ENCODE measurements at regions not wholly inside any gene's neighbourhood (a gene's known extent, or its start where the extent isn't known, plus 50 kb on each side); places are given as distances from the start of the nearest gene placed in this dataset.
"Not testable (repeated sequence)": the region's sequence is repeated elsewhere in the genome, so short reads cannot be mapped to it uniquely, and the experiment has no call there.

DNA sequence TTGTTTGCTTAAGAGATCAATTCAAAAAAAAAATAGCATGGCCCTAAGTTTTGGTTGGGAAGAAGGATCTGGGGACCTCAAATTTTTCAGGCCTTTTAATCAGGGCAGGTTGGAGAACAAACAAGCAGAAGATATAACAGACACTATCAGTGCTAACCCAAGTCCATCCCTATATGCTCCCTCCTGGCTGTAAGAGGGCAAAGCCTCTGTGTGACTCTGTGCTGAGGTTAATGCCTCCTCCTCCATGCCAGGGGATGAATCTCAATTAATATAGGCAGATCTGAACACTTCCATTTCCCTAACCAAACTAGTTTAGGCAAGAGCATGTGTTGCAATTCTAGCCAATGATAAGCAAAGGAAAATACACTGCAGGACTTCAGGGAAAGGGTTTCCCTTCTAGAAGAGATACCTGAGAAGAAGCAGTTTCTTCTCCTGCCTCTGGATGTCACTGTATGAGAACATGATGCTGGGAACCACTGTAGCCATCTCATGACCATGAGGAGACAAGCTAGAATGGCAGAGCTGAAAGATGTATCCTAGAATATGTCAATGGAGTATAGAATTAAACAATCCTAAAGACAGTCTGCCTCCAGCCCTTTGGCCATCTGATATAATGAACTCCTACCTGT is 76.0 kb downstream of the CHD9NB start:
- no peak for DNase-seq (ENCODE audit: low read depth in 3 of 3, low spot score in 2 of 3)

DNA sequence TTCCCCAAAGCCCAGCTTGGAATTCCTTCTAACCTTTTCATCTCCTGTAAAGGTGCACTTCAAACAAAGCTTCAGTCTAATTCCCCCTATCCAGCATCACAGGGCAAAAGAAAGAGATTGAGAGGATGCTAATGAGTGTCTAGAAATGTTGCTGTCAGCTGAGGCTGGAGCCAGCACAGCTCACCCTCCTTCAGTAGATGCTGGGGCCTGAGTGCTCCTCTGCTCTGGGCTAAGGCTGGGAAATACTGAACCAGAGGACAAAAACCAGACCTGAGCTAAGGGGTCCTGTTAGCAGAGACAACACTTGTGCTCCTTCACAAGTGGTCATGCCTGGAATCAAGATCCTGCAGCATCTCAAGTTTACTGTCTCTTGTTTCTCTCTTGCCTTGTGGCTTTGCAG is 85.0 kb downstream of the CHD9NB start:
- no peak for DNase-seq (ENCODE audit: low read depth in 3 of 3, low spot score in 2 of 3)

DNA sequence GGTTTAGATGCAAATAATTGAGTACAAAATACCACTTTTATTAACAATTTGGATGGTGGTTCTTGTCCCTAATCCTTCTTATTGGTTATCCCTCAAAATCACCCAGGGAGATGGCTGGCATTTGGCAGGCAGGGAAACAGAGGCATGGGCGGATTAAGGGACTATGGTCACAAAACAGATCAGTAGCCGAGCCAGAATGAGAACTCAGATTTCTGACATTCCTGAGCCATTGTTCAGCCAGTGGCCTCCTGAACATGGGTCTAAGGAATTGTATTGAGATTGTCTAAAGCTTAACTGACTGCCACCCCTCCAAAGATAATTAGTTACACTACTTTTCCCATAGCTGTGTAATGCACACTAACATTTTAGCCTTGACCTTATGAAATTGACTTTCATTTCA is 88.4 kb downstream of the CHD9NB start:
- no peak for DNase-seq (ENCODE audit: low read depth in 3 of 3, low spot score in 2 of 3)

DNA sequence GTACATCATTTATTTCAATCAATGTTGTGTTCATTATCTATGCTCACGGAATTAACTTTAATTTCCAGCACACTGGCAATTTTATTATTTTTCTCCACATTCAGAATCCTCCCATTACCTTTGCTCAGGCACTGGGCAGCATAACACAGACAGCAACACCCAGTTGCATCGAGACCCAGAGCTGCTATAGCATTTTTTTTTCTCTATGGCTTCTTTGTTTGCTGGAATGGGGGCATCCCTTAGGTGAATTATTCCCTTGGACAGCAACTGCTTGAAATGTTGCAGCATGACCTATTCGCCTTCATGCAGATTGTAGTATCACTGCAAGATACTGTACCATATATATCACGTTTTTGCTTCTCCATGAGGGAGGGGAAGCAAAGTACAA is 88.8 kb downstream of the CHD9NB start:
- DNase-seq (ENCODE audit: low read depth in 3 of 3, low spot score in 2 of 3) = no peak

DNA sequence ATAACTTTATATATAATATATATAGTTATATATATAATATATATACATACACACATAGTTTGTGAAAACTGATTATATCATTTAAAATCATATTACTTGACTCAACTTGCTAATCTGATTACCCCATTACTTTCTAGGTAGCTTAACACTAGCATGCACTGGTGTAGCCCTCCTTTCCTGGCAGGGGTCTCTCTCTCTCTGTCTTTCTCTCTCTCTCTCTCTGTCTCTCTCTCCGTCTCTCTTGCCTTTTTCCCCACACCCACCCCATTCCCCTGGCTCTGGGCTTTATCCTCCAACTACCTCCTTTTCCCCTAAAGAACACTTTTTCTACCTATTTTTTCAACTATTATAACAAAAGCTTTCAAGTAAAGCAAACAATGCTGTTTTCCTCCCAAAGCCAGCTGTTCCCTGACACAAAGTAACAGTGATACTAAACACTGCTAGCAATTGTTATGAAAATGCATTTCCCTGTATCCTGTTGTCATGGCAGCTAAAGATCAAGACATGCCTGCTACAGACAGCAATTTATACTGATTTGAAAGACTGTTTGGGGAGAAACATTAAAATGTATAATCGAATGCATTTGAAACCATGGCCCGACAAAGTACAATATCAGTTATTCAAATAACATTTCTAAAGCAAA is 89.4 kb downstream of the CHD9NB start:
- no peak for DNase-seq (ENCODE audit: low read depth in 3 of 3, low spot score in 2 of 3)

DNA sequence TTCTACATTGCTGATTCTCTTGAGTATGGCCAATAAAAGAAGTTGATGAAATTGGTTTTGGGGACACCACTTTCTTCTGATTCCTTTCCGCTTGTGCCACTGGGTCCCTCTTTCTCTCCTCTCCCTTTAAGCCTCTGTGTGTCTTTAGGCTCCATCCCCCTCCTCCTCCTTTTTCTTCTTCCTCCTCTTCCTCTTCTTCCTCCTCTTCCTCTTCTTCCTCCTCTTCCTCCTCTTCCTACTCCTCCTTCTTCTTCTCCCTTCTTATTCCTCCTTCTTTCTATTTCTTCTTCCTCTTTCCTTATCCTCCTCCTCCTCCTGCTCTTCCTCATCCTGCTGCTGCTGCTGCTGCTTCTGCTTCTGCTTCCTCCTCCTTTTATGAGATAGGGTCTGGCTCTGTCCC is 93.7 kb downstream of the CHD9NB start:
- DNase-seq (ENCODE audit: low read depth in 3 of 3, low spot score in 2 of 3) = no peak

DNA sequence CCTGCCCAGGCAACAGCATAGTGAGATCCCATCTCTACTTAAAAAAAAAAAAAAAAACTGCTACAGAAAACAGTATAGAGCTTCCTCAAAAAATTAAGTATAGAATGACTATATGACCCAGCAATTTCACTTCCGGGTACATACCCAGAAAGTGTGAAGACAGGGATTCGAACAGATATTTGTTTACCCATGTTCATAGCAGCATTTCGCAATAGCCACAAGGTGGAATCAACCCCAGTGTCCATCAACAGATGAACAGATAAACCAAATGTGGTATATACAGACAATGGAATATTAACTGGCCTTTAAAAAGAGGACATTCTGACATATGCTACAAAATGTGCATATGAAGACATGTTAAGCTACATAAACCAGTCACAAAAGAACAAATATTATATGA is 95.5 kb downstream of the CHD9NB start:
- no peak for DNase-seq (ENCODE audit: low read depth in 3 of 3, low spot score in 2 of 3)

DNA sequence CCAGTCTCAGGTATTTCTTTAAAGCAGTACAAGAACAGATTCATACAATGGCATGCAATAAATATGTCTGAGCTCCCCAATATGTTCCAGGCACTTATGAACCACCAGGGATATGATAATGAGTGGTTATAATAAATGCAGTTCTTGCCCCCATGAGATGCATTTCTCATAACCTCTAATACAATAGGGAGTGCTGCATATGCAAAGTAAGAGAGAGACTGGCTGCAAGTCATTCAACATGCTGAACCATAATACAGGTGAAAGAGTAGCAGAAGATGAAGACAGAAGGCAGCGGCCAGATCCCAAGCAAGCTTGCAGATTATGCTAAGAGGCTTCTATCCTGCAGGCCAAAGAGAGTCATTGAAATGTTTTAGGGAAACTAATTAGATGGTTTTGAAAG is 96.7 kb downstream of the CHD9NB start:
- DNase-seq (ENCODE audit: low read depth in 3 of 3, low spot score in 2 of 3) = no peak

DNA sequence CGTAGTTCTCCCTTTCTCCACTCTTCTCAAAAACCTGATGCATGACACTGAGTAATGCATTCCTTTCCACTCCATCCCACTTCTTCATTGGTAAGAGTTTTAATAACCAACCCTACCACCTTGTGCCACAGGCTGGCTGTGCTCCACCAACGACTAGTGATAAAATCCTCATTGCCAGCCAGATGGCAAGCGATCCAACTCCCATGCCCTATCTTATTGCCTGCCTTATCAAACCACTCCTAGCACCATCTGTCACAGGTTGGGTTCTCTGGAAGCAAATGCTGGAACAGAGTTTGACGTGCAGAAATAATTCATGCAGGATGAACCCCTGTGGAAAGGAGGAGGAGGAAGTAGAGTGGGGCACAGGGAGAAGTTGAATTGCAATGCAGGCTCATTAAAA is 99.5 kb downstream of the CHD9NB start:
- no peak for DNase-seq (ENCODE audit: low read depth in 3 of 3, low spot score in 2 of 3)

DNA sequence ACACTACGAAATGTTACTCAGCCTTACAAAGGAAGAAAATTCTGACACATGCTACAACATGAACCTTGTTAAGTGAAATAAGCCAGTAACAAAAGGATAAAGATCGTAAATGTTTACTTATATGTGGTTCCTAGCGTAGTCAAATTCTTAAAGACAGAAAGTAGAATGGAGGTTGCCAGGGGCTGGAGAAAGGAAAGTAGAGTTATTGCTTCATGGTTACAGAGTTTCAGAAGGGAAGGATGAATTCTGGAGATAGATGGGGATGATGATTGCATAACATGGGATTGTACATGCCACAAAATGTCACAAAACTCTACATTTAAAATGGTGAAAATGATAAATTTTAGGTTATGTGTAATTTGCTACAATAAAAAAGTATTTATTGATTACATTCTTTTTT is 103.8 kb downstream of the CHD9NB start:
- no peak for DNase-seq (ENCODE audit: low read depth in 3 of 3, low spot score in 2 of 3)

DNA sequence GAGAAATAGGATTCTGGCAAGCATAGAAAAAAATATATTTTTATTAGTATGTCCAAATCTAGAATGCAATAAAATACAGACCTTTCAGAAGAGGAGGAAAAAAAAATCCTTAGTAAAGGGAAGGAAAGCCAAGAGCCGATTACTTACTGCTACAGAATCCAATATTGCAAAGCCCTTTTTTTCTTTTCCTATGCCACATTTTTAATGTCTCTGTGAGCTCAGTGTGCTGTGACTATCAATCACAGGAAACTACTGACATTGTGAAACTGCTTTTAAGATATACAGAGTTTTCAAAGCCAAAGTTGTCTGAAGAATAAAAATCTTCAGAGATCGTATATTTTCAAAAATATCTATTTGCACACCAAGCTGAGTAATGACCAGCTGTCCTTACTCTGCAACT is 120.4 kb downstream of the CHD9NB start:
- no peak for DNase-seq (ENCODE audit: low read depth in 3 of 3, low spot score in 2 of 3)

DNA sequence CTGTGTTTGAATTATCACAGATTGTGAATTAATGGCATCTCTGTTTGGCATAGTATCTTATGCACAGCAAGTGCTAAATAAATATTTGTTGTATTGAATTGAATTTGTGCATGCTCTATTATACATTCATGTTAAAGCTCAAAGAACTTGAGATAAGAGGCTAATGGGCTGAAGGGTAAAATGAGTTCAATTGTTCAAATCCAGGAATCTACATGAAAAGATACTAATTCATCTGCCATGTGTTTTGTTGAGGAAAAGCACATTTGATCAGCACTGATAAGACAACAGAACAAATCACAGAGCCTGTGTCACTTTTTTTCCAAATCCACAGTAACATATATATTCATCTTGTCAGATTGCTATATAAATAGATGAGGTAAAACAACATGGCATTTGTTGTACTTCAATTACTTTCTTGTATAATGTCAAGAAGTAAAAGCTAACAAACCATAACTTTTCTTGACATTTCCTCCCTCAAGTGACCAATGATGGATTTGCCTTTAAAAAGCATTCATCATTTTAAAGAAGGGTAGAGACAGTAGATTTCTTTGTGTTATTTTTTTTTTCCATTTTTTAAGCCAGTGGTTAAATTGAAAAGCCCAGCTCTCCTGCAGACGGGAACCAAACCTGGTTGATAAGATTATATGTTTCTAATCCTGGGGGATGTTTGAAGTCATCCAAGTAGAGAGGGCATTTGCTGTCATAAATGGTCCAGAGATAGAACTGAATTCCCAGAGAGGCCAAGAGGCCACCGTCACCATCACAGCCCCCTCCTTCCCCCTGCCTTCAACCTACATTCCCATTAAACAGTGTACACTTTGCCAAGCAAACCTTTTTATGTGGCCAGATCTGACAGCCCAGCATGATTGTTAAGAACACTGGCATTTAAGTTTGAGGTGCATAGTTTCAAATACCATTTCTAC is 123.0 kb downstream of the CHD9NB start:
- DNase-seq (ENCODE audit: low read depth in 3 of 3, low spot score in 2 of 3) = no peak

DNA sequence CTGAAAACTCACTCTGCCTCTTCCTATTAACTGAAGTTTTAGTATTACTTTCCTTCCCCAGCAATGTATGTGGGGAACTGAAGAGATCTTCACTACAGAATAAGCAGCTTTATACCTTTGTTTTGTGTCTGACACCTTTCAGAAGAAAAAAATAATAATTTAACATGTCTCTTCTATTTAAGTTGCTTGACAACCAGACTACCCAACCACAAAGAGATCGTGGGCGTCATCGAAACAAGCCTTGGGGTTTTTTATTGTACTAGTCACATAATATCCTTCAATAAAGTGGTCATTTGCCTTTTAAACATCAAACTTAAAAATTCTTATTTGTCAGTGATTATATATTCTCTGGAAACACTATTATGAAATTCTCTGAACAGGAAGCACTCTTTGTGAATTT is 123.7 kb downstream of the CHD9NB start:
- DNase-seq (ENCODE audit: low read depth in 3 of 3, low spot score in 2 of 3) = no peak

DNA sequence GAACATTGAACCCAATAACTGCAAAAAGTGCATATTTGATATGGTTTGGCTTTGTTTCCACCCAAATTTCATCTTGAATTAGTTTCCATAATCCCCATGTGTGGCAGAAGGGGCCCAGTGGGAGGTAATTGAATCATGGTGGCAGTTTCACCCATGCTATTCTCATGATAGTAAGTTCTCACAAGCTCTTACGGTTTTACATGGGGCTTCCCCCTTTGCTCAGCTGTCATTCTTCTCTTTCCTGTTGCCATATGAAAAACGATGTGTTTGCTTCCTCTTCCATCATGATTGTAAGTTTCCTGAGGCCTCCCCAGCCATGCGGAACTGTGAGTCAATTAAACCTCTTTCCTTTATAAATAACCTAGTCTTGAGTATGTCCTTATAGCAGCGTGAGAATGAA is 127.6 kb downstream of the CHD9NB start:
- DNase-seq (ENCODE audit: low read depth in 3 of 3, low spot score in 2 of 3) = no peak

DNA sequence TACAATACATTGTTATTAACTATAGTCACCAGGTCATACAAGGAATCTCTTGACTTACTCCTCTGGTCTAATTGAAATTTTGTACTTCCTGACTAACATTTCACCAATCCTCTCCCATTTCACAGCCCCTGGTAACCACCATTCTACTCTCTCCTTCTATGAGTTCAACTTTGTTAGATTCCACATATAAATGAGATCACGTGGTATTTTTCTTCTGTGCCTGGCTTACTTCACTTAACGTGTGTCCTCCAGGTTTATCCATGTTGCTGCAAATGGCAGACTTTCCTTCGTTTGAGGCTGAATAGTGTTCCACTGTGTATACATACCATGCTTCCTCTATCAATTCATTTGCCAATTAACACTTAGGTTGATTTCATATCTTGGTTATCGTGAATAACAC is 128.5 kb downstream of the CHD9NB start:
- no peak for DNase-seq (ENCODE audit: low read depth in 3 of 3, low spot score in 2 of 3)

DNA sequence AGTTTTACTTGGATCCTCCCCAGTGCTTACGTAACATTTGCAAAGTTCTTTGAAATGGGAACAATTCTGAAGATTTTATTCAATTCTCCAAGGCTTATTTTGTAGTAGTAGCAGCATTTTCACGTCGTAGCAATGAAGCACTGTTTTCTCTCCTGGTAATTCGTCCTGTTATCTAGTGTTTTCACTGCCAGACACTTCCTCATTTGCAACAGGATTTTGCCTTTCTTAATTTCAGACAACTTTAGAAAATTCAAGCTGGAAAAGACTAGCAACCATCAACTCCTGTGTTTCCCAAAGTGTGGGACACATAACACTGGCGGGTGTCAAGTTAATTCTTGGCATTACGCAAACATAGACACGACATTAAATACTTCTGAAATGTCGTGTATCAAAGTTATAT is 131.6 kb downstream of the CHD9NB start:
- no peak for DNase-seq (ENCODE audit: low read depth in 3 of 3, low spot score in 2 of 3)

DNA sequence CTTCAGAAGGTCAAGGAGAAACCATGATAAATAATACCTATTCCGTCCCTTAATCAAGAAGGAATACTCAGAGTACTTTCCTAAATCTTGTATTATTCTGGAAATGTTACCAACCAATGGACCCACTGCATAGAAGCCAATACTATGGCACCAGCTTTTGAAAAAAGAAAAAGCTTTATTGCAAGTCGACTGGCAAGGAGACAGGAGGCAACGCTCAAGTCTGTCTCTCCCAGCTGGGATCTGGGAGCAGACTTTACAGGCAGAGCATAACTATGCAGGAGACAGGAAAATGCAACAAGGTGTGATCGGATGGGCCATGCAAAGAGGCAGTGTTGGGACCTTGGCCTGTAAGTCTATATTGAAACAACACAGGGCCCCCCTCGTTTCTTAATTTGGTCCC is 132.4 kb downstream of the CHD9NB start:
- DNase-seq (ENCODE audit: low read depth in 3 of 3, low spot score in 2 of 3) = no peak

DNA sequence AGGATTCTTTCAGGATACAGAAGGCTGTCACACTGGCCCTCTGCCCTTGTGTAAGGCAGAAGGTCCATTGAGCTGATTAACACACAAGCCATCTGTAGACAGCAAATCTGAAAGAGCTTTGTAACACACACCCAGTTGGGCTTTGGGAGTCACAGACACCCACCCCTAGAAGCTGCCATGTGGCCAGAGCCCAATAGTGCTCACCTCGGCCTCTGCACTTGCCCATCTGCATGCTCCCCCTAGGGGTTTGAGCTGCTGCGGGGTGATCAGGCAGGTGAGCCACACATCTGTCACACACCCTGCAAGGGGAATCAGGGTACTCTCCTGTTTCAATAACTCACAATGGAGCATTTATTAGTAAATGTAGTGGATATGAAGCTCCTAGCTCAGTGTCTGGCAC is 138.3 kb downstream of the CHD9NB start:
- no peak for DNase-seq (ENCODE audit: low read depth in 3 of 3, low spot score in 2 of 3)

DNA sequence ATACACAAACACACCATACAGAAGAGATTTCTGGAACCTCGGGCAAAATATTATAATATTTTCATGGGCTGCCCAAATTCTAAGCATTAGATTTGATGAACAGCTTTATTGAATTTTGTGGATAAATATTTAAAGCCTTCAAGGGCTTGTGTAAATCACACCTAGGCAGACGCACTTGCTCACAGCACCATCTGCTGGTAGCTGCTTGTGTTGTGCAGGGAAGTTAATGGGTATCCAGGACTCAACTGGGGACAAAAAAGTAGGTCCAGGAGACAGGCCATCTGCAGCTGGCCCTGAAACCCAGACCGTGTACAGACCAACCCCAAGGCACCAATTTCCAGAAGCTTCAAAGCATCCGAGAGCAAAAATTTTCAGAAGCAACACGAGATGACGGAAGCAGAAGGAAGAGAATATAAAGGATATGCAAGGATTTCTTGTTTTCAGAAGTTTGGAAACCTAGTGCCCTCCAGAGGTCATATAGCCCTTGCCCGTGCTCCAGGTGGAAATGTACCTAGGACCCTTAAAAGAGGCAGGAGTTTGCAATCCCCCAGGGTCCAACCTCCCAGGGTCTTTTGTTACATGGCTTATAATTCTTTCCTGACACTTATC is 140.0 kb downstream of the CHD9NB start:
- peak; percentile 23 to 39 (median 29) for DNase-seq (ENCODE audit: low read depth in 3 of 3, low spot score in 2 of 3)

DNA sequence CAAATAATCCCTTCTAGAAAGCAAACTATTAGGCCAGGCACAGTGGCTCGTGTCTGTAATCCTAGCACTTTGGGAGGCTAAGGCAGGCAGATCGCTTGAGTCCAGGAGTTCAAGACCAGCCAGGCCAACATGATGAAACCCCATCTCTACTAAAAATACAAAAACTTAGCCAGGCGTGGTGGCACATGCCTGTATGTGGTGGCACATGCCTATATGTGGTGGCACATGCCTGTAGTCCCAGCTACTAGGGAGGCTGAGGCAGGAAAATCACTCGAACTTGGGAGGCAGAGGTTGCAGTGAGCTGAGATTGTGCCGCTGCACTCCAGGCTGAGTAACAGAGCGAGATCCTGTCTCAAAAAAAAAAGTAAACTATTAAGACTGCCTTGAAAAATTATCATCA is 144.6 kb downstream of the CHD9NB start:
- DNase-seq (ENCODE audit: low read depth in 3 of 3, low spot score in 2 of 3) = not testable (repeated sequence)

DNA sequence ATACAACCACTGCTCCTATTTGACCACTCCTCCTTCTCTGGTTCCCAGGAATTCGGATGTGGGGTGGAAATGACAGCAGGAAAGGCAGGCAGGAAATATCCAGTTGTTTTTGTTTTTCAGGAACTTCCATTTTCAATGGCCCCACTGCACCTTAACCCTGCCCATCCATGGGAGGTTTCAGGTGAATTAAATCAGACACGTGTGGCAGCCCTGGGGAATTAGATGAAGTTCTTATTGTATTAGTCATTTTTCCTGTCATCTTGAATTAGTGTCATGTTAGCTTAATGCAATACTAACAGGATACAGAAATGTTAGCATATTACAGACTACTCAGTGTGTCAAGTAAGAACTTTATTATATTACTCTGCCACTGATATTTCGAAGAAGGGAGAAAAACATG is 146.4 kb downstream of the CHD9NB start:
- no peak for DNase-seq (ENCODE audit: low read depth in 3 of 3, low spot score in 2 of 3)
